D721Med (cell line): ENCODE measurements at regions not wholly inside any gene's neighbourhood (a gene's known extent, or its start where the extent isn't known, plus 50 kb on each side); places are given as distances from the start of the nearest gene placed in this dataset.

Experiments
- DNase-seq: peaks from one replicate; pipeline ENCODE4 v3.0.0; 2011; ENCODE audit warnings: low spot score; ENCODE audit not compliant: insufficient read length
- FAIRE-seq: peaks from 2 replicates; lab custom pipeline; 2011; peaks lifted over from hg19 to GRCh38; lab: Jason Lieb, UNC
- CTCF ChIP-seq: IDR thresholded peaks from 2 replicates; pipeline ENCODE4 v1.5.1; 2012; ENCODE audit warnings: mild to moderate bottlenecking, control low read depth; ENCODE audit not compliant: insufficient read depth; ENCODE audit errors: missing control alignments

DNA sequence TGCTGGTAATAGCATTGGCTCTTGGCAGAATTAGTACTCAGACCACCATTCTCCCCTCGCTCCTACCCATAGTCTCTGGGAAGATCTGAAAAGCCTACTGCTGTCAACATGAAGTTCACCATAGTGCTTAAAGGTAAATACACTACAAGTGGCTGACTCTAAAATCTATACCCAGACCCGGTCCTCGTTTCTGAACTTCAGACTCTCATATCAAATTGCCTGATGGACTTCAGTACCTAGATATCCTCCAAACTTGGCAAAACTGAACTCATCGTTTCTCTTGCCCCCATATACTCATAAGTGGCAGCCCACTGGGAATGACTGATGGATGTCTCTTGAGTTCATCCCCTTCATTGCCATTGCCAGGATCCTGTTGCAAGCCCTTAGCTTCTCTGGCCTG is 67.3 kb downstream of the VCPKMT start:
- FAIRE-seq (no peak), DNase-seq (no peak)
- no peak for TF ChIP-seq CTCF

GRCh38 chr14:50049703-50050570 is 66.4 kb downstream of the VCPKMT start:
- FAIRE-seq = no peak
- DNase-seq = no peak
- TF ChIP-seq CTCF = no peak

GRCh38 chr14:50051106-50051505 is 65.3 kb downstream of the VCPKMT start:
- FAIRE-seq (no peak), DNase-seq (no peak)
- no peak for TF ChIP-seq CTCF

GRCh38 chr14:50051706-50052105 is 64.7 kb downstream of the VCPKMT start:
- no peak for DNase-seq
- no peak for FAIRE-seq
- no peak for TF ChIP-seq CTCF

- FAIRE-seq = no peak
- TF ChIP-seq CTCF = no peak
- DNase-seq = no peak
Measured at GRCh38 chr14:50052517-50052916, 63.9 kb downstream of the VCPKMT start.

DNA sequence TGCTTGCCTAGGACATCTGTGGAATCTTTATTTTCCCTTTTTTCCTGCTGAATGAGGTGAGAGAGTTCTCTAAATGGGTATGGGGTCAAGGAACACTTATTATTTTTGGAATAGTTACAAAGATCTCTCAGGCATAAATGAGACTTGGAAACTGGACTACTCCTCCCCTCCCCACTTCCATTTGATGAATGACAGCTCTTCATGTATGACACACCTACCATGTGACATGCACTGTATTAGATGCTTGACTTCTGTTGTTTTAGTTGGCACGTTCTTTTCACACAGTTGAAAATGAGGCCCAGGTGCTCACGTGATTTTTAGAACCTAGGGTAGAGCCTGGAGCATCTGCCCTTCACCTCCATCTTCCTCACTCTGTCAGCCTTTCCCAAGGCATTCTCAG is 62.4 kb downstream of the VCPKMT start:
- no peak for FAIRE-seq
- DNase-seq = no peak
- no peak for TF ChIP-seq CTCF
